GM12892 (cell line): ENCODE measurements at regions not wholly inside any gene's neighbourhood (a gene's known extent, or its start where the extent isn't known, plus 50 kb on each side); places are given as distances from the start of the nearest gene placed in this dataset.

Source experiments
- POLR2A ChIP-seq: IDR thresholded peaks from 2 replicates; pipeline ENCODE4 v1.6.1; 2011; ENCODE audit warnings: low read depth, low read length, control low read depth
- POLR2AphosphoS5 ChIP-seq: IDR thresholded peaks from 2 replicates; pipeline ENCODE4 v1.6.1; 2011; ENCODE audit warnings: low read depth, low read length, control low read depth
- TAF1 ChIP-seq: IDR thresholded peaks from 2 replicates; pipeline ENCODE4 v1.6.1; 2011; ENCODE audit warnings: low read depth, mild to moderate bottlenecking, control low read depth, low read length, borderline replicate concordance

GRCh38 chr4:141307241-141307689 lies 86.6 kb downstream of the ZNF330 start:
- no peak for TF ChIP-seq POLR2AphosphoS5
- TF ChIP-seq POLR2A: no peak
- TF ChIP-seq TAF1: no peak
